ENCODE measurements at regions not wholly inside any gene's neighbourhood (a gene's known extent, or its start where the extent isn't known, plus 50 kb on each side); places are given as distances from the start of the nearest gene placed in this dataset.
A peak's percentile ranks its signal among the peaks of the same experiment; 100 is the strongest.

DNA sequence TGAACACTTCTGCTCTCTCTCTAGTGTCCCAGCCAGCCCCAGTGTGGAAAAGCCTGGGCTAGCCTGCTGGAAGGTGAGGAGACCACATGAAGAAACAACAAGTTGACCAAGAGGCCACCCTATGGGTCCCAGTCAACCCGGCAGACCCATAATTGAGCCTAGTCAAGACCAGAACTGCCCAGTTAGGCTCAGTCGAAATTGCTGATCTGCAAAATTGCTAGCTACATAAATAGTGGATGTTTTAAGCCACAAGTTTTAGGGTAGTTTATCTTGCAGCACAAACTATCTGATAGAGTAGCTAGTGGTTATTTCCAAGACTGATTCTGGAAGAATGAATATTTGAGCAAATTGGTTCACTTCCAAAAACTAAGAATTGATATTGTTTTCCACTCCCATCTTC lies 82.3 kb upstream of the CCDC112 start:
- intact Hi-C loops (cut with DNase I; ENCODE audit: low total_unique reads) = no loop called here
- H3K27ac ChIP-seq = no peak overlapping the region

DNA sequence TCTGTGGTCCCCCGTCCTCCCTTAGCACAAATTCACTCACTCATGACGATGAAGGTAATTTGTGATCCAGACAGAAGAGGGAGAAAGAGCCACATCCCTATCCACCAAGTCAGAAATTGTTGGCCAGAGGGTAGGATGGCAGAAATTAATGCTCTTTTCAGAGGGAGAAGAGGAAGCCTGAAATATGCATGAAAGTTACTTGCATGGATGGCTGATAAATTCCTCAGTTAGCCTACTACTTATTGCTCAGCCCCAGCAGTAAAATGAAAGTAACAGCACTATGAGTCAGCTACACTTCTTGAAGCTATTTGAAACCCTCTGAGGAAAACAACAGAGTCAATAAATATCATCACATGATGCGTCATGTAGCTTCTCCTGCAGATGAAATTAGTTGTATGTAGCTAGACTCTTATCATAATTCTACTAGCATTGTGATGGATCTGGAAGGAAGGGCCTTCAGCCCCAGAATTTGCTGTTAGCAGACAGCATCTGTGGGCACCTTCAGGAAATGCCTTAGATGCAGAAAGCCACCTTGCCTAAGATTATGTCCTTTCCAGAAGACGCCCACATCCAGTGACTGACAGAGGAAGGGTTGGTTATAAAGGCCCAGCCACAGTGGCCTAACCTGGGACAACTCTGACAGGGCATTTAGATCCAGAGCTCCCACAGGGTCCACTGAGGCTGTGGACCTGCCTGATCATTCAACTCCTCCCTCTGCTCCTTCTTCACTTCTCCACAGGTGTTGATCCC lies 81.2 kb upstream of the CCDC112 start:
- DNase-seq = no peak
- Histone ChIP-seq H3K27me3 (no peaks in the 10 kb centered on the region), H3K9me3 (no peaks in the 10 kb centered on the region), H3K27ac (peak overlapping the region; percentile 45 to 69), H3K4me1 (no peaks in the 10 kb centered on the region), H3K36me3 (no peaks in the 10 kb centered on the region), H3K4me3 (no peak overlapping the region)
- TF ChIP-seq, protein P1, sequence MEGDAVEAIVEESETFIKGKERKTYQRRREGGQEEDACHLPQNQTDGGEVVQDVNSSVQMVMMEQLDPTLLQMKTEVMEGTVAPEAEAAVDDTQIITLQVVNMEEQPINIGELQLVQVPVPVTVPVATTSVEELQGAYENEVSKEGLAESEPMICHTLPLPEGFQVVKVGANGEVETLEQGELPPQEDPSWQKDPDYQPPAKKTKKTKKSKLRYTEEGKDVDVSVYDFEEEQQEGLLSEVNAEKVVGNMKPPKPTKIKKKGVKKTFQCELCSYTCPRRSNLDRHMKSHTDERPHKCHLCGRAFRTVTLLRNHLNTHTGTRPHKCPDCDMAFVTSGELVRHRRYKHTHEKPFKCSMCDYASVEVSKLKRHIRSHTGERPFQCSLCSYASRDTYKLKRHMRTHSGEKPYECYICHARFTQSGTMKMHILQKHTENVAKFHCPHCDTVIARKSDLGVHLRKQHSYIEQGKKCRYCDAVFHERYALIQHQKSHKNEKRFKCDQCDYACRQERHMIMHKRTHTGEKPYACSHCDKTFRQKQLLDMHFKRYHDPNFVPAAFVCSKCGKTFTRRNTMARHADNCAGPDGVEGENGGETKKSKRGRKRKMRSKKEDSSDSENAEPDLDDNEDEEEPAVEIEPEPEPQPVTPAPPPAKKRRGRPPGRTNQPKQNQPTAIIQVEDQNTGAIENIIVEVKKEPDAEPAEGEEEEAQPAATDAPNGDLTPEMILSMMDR (IDR thresholded peaks at IDR 0.05) = peak in 2 of 4 experiments; percentile 9 to 32
- TF ChIP-seq POLR2A (IDR thresholded peaks at IDR 0.05) = no peak
- intact Hi-C loops (cut with DNase I; ENCODE audit: low total_unique reads) = no loop called here

More for the DNA sequence above, 82.3 kb upstream of the CCDC112 start:
- Histone ChIP-seq H3K27me3 (no peaks in the 10 kb centered on the region), H3K36me3 (no peaks in the 10 kb centered on the region), H3K4me1 (no peaks in the 10 kb centered on the region), H3K4me3 (no peak overlapping the region), H3K9me3 (no peaks in the 10 kb centered on the region)
- no peak for DNase-seq
- TF ChIP-seq POLR2A (IDR thresholded peaks at IDR 0.05) = no peak
- TF ChIP-seq, protein P1 (IDR thresholded peaks at IDR 0.05) = no peak

DNA sequence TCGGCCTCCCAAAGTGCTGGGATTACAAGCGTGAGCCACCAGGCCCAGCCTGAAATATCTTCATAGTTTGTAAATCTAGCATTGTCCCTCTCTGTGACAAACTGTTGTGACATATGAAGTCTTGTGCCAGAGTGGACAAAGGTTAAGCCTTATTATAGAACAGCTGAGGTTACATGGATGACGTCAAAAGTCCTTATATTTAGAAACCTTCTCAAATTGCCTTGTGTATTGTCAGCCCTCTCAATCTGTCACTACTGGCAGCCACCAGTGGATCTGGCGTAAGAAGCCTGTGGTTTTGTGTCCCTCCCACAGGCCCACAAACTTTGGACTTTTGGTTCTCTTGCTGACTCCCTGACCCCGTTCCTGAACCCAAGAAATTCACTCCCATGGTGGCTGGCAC lies 79.4 kb upstream of the CCDC112 start:
- Histone ChIP-seq H3K4me3 (no peak overlapping the region), H3K27ac (no peak overlapping the region), H3K4me1 (no peaks in the 10 kb centered on the region), H3K36me3 (no peaks in the 10 kb centered on the region), H3K27me3 (no peaks in the 10 kb centered on the region), H3K9me3 (no peaks in the 10 kb centered on the region)
- intact Hi-C loops (cut with DNase I; ENCODE audit: low total_unique reads) = no loop called here
- TF ChIP-seq POLR2A (IDR thresholded peaks at IDR 0.05) = no peak
- TF ChIP-seq, protein P1 (IDR thresholded peaks at IDR 0.05) = no peak
- no peak for DNase-seq

DNA sequence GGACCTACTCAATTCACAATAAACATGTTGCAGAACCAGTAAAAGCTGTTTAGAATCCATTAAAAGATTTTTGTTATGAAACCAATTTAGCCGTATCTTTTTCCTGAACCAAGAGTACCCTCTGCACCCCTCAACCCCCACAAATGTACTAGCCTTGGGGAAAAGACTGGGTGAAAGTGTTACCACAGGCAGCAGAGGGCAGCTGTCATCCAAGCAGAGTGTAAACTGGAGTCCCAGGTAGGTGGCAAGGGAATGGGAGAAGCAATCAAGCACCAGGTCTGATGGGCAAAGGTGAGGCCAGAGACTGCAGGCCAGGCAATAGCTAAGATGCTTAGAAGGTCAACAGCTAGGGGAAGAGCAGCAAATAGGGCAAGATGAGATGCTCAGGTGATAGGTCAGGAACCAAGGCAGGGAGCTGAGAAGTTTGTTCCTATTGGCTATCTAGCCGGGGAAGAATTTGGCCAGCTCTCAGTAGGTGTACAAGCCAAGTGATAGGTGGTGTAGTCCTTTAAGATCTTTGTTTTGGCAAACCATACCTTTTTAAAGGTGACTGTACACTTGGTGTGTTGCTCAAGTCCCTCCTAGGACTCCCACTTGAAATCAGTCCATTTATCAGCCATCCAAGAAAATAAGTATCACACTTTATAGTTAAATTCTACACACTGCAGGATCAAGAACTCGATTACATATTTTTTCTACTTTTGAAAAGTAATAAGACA lies 77.8 kb upstream of the CCDC112 start:
- Histone ChIP-seq H3K9me3 (no peaks in the 10 kb centered on the region), H3K27me3 (no peaks in the 10 kb centered on the region), H3K27ac (no peak overlapping the region), H3K4me3 (no peak overlapping the region), H3K4me1 (no peaks in the 10 kb centered on the region), H3K36me3 (no peaks in the 10 kb centered on the region)
- DNase-seq = no peak
- TF ChIP-seq POLR2A (IDR thresholded peaks at IDR 0.05) = no peak
- TF ChIP-seq, protein P1 (IDR thresholded peaks at IDR 0.05) = no peak
- intact Hi-C loops (cut with DNase I; ENCODE audit: low total_unique reads) = no loop called here

DNA sequence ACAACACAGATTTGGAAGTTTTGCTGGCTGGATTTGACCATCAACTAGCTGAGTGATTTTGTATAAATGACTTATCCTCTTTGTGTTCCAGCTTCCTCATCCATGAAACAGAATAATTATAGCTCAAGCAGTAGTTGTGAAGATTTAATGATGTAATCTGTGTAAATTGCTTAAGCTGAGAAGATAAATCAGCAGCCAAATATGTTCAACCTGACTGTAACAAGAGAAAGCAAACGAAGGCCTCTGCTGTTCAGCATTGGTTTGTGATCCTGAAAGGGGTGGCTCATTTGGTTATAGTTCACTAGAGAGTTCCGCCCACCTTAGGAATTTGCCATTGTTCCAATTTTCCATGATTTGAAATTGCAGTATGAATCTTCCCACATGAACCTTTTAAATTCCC lies 75.7 kb upstream of the CCDC112 start:
- no peaks in the 10 kb centered on the region for H3K9me3 ChIP-seq
- no peaks in the 10 kb centered on the region for H3K4me1 ChIP-seq
- peak overlapping the region in 1 of 2 donors; percentile 19 for H3K27ac ChIP-seq
- no peak overlapping the region for H3K4me3 ChIP-seq
- intact Hi-C loops (cut with DNase I; ENCODE audit: low total_unique reads) = no loop called here
- TF ChIP-seq, protein P1 (IDR thresholded peaks at IDR 0.05) = no peak
- TF ChIP-seq POLR2A (IDR thresholded peaks at IDR 0.05) = no peak
- no peaks in the 10 kb centered on the region for H3K36me3 ChIP-seq
- H3K27me3 ChIP-seq = no peaks in the 10 kb centered on the region
- DNase-seq = no peak
